WTC11 (cell line): ENCODE measurements at regions not wholly inside any gene's neighbourhood (a gene's known extent, or its start where the extent isn't known, plus 50 kb on each side); places are given as distances from the start of the nearest gene placed in this dataset.

ENCODE experiments used
- ATAC-seq: fragments of 200-7000 bp; cut with Tn5 transposase; 2 replicates; pipeline ENCODE4 v1.10.0; 2021; ENCODE audit warnings: mild to moderate bottlenecking, moderate library complexity
- CTCF ChIA-PET: fragments of 300-600 bp; sonication (Branson Sonifier 250); formaldehyde crosslinking; loops from one replicate; lab custom pipeline; 2021; ENCODE audit warnings: antibody characterized with exemption; lab: Charles Lee
- POLR2A ChIA-PET: fragments of 350-600 bp; sonication (Branson Sonifier 250); formaldehyde crosslinking; loops from one replicate; lab custom pipeline; 2021; ENCODE audit warnings: antibody characterized with exemption; lab: Charles Lee
- DNase-seq: peaks from one replicate; pipeline ENCODE4 v3.0.0; 2021; ENCODE audit warnings: low spot score
- H3K27ac Mint-ChIP-seq: 2 replicates; pipeline ENCODE4 v1.8.0; 2021; ENCODE audit warnings: mixed read lengths
- H3K27me3 Mint-ChIP-seq: 2 replicates; pipeline ENCODE4 v1.8.0; 2021; ENCODE audit warnings: low read depth, mild to moderate bottlenecking, moderate library complexity, mixed read lengths
- H3K36me3 Mint-ChIP-seq: 2 replicates; pipeline ENCODE4 v1.8.0; 2021; ENCODE audit warnings: mixed read lengths
- H3K4me1 Mint-ChIP-seq: 2 replicates; pipeline ENCODE4 v1.8.0; 2022; ENCODE audit warnings: mixed read lengths
- H3K4me3 Mint-ChIP-seq: 2 replicates; pipeline ENCODE4 v1.8.0; 2021; ENCODE audit warnings: mild to moderate bottlenecking, moderate library complexity, mixed read lengths
- H3K9me3 Mint-ChIP-seq: 2 replicates; pipeline ENCODE4 v1.8.0; 2021; ENCODE audit warnings: mixed read lengths
- CREM ChIP-seq: sonication (generic); formaldehyde crosslinking; IDR thresholded peaks from 2 replicates; pipeline ENCODE4 v1.8.1; 2022; ENCODE audit warnings: mild to moderate bottlenecking, missing genetic modification reagents, moderate library complexity
- ESRRA ChIP-seq: sonication (generic); formaldehyde crosslinking; IDR thresholded peaks from 2 replicates; pipeline ENCODE4 v1.8.1; 2022; ENCODE audit warnings: mild to moderate bottlenecking, missing genetic modification reagents, borderline replicate concordance
- FOXJ3 ChIP-seq: sonication (generic); formaldehyde crosslinking; IDR thresholded peaks from 2 replicates; pipeline ENCODE4 v1.9.0; 2021; ENCODE audit warnings: missing genetic modification reagents, mild to moderate bottlenecking, borderline replicate concordance
- FOXP1 ChIP-seq: sonication (generic); formaldehyde crosslinking; IDR thresholded peaks from 2 replicates; pipeline ENCODE4 v1.8.0; 2022; ENCODE audit warnings: missing genetic modification reagents, mild to moderate bottlenecking, moderate library complexity, borderline replicate concordance
- GABPB1 ChIP-seq: sonication (generic); formaldehyde crosslinking; IDR thresholded peaks from 2 replicates; pipeline ENCODE4 v1.8.1; 2023; ENCODE audit warnings: mild to moderate bottlenecking, missing genetic modification reagents
- GRHL2 ChIP-seq: fragments of 250-450 bp; sonication (Bioruptor Pico); IDR thresholded peaks from 2 replicates; pipeline ENCODE4 v1.8.0; 2022; ENCODE audit warnings: mild to moderate bottlenecking, moderate library complexity; ENCODE audit not compliant: insufficient replicate concordance, severe bottlenecking
- JAZF1 ChIP-seq: fragments of 250-450 bp; sonication (Bioruptor Pico); IDR thresholded peaks from 2 replicates; pipeline ENCODE4 v1.9.0; 2021; ENCODE audit warnings: moderate library complexity, mild to moderate bottlenecking, inconsistent platforms
- JUN ChIP-seq: sonication (generic); formaldehyde crosslinking; IDR thresholded peaks from 2 replicates; pipeline ENCODE4 v1.8.0; 2023; ENCODE audit warnings: mild to moderate bottlenecking, missing genetic modification reagents
- KAT7 ChIP-seq: sonication (generic); formaldehyde crosslinking; IDR thresholded peaks from 2 replicates; pipeline ENCODE4 v1.8.1; 2023; ENCODE audit warnings: missing genetic modification reagents, mild to moderate bottlenecking, borderline replicate concordance
- MXD4 ChIP-seq: fragments of 250-450 bp; sonication (Bioruptor Pico); IDR thresholded peaks from 2 replicates; pipeline ENCODE4 v1.8.0; 2021; ENCODE audit warnings: mild to moderate bottlenecking, moderate library complexity, borderline replicate concordance
- NR2C2 ChIP-seq: sonication (generic); formaldehyde crosslinking; IDR thresholded peaks from 2 replicates; pipeline ENCODE4 v1.8.0; 2022; ENCODE audit warnings: mild to moderate bottlenecking, missing genetic modification reagents
- PRRX2 ChIP-seq: fragments of 250-450 bp; sonication (Bioruptor Pico); IDR thresholded peaks from 2 replicates; pipeline ENCODE4 v1.8.0; 2021; ENCODE audit warnings: mild to moderate bottlenecking
- RELA ChIP-seq: sonication (generic); formaldehyde crosslinking; IDR thresholded peaks from 2 replicates; pipeline ENCODE4 v1.8.1; 2022; ENCODE audit warnings: missing genetic modification reagents, mild to moderate bottlenecking, borderline replicate concordance
- SP1 ChIP-seq: sonication (generic); formaldehyde crosslinking; conservative IDR thresholded peaks from 2 replicates; pipeline ENCODE4 v1.8.1; 2022; ENCODE audit warnings: missing genetic modification reagents
- TEAD4 ChIP-seq: sonication (generic); formaldehyde crosslinking; IDR thresholded peaks from 2 replicates; pipeline ENCODE4 v1.8.0; 2022; ENCODE audit warnings: mild to moderate bottlenecking, missing genetic modification reagents
- ZNF121 ChIP-seq: sonication (generic); formaldehyde crosslinking; IDR thresholded peaks from 2 replicates; pipeline ENCODE4 v1.8.0; 2023; ENCODE audit warnings: missing genetic modification reagents
- ZNF219 ChIP-seq: sonication (generic); formaldehyde crosslinking; IDR thresholded peaks from 2 replicates; pipeline ENCODE4 v1.8.0; 2023; ENCODE audit warnings: missing genetic modification reagents, mild to moderate bottlenecking, borderline replicate concordance
- ZNF317 ChIP-seq: sonication (generic); formaldehyde crosslinking; IDR thresholded peaks from 2 replicates; pipeline ENCODE4 v1.8.1; 2023; ENCODE audit warnings: low read depth, mild to moderate bottlenecking, moderate library complexity, missing genetic modification reagents, borderline replicate concordance
- ZNF396 ChIP-seq: fragments of 250-450 bp; sonication (Bioruptor Pico); IDR thresholded peaks from 2 replicates; pipeline ENCODE4 v1.8.0; 2021; ENCODE audit warnings: mild to moderate bottlenecking, moderate library complexity, borderline replicate concordance
- ZNF416 ChIP-seq: fragments of 250-450 bp; sonication (Bioruptor Pico); IDR thresholded peaks from 2 replicates; pipeline ENCODE4 v1.9.0; 2021; ENCODE audit warnings: mild to moderate bottlenecking, inconsistent platforms
- ZNF423 ChIP-seq: fragments of 250-450 bp; sonication (Bioruptor Pico); IDR thresholded peaks from 2 replicates; pipeline ENCODE4 v2.1.2; 2022; ENCODE audit warnings: mild to moderate bottlenecking, moderate library complexity
- TF ChIP-seq, protein P1 (sequence below): fragments of 250-450 bp; sonication (Bioruptor Pico); IDR thresholded peaks from 2 replicates; pipeline ENCODE4 v1.9.0; 2021; ENCODE audit warnings: mild to moderate bottlenecking
- TF ChIP-seq, protein P2 (sequence below): fragments of 250-450 bp; sonication (Bioruptor Pico); IDR thresholded peaks from 2 replicates; pipeline ENCODE4 v1.9.0; 2021; ENCODE audit warnings: moderate library complexity, mild to moderate bottlenecking, inconsistent platforms, borderline replicate concordance
- TF ChIP-seq, protein P3 (sequence below): fragments of 250-450 bp; sonication (Bioruptor Pico); IDR thresholded peaks from 2 replicates; pipeline ENCODE4 v1.9.0; 2021; ENCODE audit warnings: mild to moderate bottlenecking
- TF ChIP-seq, protein P4 (sequence below): sonication (generic); formaldehyde crosslinking; IDR thresholded peaks from 2 replicates; pipeline ENCODE4 v1.8.0; 2022; ENCODE audit warnings: mild to moderate bottlenecking, missing genetic modification reagents
- TF ChIP-seq, protein P5 (sequence below): sonication (generic); formaldehyde crosslinking; IDR thresholded peaks from 2 replicates; pipeline ENCODE4 v1.8.0; 2022; ENCODE audit warnings: missing genetic modification reagents

GRCh38 chr2:51698021-51698420 is 666.1 kb upstream of the NRXN1 start:
- ATAC-seq: no peak
- Mint-ChIP-seq H3K27me3 (no peaks in the 10 kb centered on the region), H3K4me3 (no peak overlapping the region), H3K9me3 (no peaks in the 10 kb centered on the region)
- POLR2A ChIA-PET: no interaction called here
- TF ChIP-seq, protein P1, sequence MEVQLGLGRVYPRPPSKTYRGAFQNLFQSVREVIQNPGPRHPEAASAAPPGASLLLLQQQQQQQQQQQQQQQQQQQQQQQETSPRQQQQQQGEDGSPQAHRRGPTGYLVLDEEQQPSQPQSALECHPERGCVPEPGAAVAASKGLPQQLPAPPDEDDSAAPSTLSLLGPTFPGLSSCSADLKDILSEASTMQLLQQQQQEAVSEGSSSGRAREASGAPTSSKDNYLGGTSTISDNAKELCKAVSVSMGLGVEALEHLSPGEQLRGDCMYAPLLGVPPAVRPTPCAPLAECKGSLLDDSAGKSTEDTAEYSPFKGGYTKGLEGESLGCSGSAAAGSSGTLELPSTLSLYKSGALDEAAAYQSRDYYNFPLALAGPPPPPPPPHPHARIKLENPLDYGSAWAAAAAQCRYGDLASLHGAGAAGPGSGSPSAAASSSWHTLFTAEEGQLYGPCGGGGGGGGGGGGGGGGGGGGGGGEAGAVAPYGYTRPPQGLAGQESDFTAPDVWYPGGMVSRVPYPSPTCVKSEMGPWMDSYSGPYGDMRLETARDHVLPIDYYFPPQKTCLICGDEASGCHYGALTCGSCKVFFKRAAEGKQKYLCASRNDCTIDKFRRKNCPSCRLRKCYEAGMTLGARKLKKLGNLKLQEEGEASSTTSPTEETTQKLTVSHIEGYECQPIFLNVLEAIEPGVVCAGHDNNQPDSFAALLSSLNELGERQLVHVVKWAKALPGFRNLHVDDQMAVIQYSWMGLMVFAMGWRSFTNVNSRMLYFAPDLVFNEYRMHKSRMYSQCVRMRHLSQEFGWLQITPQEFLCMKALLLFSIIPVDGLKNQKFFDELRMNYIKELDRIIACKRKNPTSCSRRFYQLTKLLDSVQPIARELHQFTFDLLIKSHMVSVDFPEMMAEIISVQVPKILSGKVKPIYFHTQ: no peak
- no peak for TF ChIP-seq ZNF121 (CRISPR knock-in tag)
- TF ChIP-seq SP1 (CRISPR knock-in tag): no peak
- TF ChIP-seq PRRX2: no peak
- no peak for TF ChIP-seq ZNF416 (CRISPR knock-in tag)
- no peak for TF ChIP-seq ESRRA (CRISPR knock-in tag)
- TF ChIP-seq, protein P2, sequence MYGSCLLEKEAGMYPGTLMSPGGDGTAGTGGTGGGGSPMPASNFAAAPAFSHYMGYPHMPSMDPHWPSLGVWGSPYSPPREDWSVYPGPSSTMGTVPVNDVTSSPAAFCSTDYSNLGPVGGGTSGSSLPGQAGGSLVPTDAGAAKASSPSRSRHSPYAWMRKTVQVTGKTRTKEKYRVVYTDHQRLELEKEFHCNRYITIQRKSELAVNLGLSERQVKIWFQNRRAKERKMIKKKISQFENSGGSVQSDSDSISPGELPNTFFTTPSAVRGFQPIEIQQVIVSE: no peak
- TF ChIP-seq ZNF396: no peak
- TF ChIP-seq KAT7: no peak
- TF ChIP-seq FOXJ3 (CRISPR knock-in tag): no peak
- no peak for TF ChIP-seq CREM (CRISPR knock-in tag)
- TF ChIP-seq ZNF317 (CRISPR knock-in tag): no peak
- TF ChIP-seq NR2C2: no peak
- no peak for TF ChIP-seq GABPB1
- TF ChIP-seq, all 79 proteins: peak for 0
- CTCF ChIA-PET: interaction anchor here (1.6 kb wide), 1 partner anchor 97 kb away, joined by 5 read pairs; no protein-coding TSS in a partner anchor
- Mint-ChIP-seq H3K27ac (no peak overlapping the region), H3K36me3 (no peaks in the 10 kb centered on the region), H3K4me1 (no peaks in the 10 kb centered on the region)
- no peak for DNase-seq

- ATAC-seq: no peak
- TF ChIP-seq ZNF121 (CRISPR knock-in tag): no peak
- TF ChIP-seq, protein P3, sequence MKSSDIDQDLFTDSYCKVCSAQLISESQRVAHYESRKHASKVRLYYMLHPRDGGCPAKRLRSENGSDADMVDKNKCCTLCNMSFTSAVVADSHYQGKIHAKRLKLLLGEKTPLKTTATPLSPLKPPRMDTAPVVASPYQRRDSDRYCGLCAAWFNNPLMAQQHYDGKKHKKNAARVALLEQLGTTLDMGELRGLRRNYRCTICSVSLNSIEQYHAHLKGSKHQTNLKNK (CRISPR knock-in tag): no peak
- TF ChIP-seq FOXP1: no peak
- TF ChIP-seq, protein P1: no peak
- TF ChIP-seq TEAD4: no peak
- TF ChIP-seq ZNF317 (CRISPR knock-in tag): no peak
- TF ChIP-seq ZNF423: no peak
- no peak for TF ChIP-seq ZNF219
- no peak for TF ChIP-seq RELA (CRISPR knock-in tag)
- no peak for TF ChIP-seq GRHL2 (CRISPR knock-in tag)
- no peak for TF ChIP-seq JAZF1 (CRISPR knock-in tag)
- TF ChIP-seq, protein P4, sequence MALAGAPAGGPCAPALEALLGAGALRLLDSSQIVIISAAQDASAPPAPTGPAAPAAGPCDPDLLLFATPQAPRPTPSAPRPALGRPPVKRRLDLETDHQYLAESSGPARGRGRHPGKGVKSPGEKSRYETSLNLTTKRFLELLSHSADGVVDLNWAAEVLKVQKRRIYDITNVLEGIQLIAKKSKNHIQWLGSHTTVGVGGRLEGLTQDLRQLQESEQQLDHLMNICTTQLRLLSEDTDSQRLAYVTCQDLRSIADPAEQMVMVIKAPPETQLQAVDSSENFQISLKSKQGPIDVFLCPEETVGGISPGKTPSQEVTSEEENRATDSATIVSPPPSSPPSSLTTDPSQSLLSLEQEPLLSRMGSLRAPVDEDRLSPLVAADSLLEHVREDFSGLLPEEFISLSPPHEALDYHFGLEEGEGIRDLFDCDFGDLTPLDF (CRISPR knock-in tag): no peak
- no peak for TF ChIP-seq MXD4 (CRISPR knock-in tag)
- no peak for TF ChIP-seq JUN (CRISPR knock-in tag)
- TF ChIP-seq FOXJ3 (CRISPR knock-in tag): no peak
- TF ChIP-seq, protein P5, sequence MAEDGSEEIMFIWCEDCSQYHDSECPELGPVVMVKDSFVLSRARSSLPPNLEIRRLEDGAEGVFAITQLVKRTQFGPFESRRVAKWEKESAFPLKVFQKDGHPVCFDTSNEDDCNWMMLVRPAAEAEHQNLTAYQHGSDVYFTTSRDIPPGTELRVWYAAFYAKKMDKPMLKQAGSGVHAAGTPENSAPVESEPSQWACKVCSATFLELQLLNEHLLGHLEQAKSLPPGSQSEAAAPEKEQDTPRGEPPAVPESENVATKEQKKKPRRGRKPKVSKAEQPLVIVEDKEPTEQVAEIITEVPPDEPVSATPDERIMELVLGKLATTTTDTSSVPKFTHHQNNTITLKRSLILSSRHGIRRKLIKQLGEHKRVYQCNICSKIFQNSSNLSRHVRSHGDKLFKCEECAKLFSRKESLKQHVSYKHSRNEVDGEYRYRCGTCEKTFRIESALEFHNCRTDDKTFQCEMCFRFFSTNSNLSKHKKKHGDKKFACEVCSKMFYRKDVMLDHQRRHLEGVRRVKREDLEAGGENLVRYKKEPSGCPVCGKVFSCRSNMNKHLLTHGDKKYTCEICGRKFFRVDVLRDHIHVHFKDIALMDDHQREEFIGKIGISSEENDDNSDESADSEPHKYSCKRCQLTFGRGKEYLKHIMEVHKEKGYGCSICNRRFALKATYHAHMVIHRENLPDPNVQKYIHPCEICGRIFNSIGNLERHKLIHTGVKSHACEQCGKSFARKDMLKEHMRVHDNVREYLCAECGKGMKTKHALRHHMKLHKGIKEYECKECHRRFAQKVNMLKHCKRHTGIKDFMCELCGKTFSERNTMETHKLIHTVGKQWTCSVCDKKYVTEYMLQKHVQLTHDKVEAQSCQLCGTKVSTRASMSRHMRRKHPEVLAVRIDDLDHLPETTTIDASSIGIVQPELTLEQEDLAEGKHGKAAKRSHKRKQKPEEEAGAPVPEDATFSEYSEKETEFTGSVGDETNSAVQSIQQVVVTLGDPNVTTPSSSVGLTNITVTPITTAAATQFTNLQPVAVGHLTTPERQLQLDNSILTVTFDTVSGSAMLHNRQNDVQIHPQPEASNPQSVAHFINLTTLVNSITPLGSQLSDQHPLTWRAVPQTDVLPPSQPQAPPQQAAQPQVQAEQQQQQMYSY (CRISPR knock-in tag): no peak
- TF ChIP-seq PRRX2: no peak
These were observed 665.2 kb upstream of the NRXN1 start for GRCh38 chr2:51697095-51697494.

More at GRCh38 chr2:51697095-51697494, 665.2 kb upstream of the NRXN1 start:
- no peak for DNase-seq
- ChIA-PET POLR2A (no interaction called here), CTCF (interaction anchor here (1.6 kb wide), 1 partner anchor 98 kb away, joined by 5 read pairs; no protein-coding TSS in a partner anchor)
- no peak overlapping the region for H3K27ac Mint-ChIP-seq
- no peak overlapping the region for H3K4me3 Mint-ChIP-seq
- no peaks in the 10 kb centered on the region for H3K9me3 Mint-ChIP-seq
- H3K27me3 Mint-ChIP-seq: no peaks in the 10 kb centered on the region
- H3K4me1 Mint-ChIP-seq: no peaks in the 10 kb centered on the region
- no peaks in the 10 kb centered on the region for H3K36me3 Mint-ChIP-seq
